Spleen (tissue), 11 donors: ENCODE measurements at regions not wholly inside any gene's neighbourhood (a gene's known extent, or its start where the extent isn't known, plus 50 kb on each side); places are given as distances from the start of the nearest gene placed in this dataset.

Source experiments
- DNase-seq: peaks from one replicate; pipeline ENCODE4 v3.0.0-alpha.2; 2020
- H3K27ac ChIP-seq, 8 donors: fragments of 200-600 bp; sonication (generic) in 7 of 8; 1 replicate in 4 of 8; 2 replicates in 4 of 8; pipeline versions ENCODE4 v1.5.0 to v1.8.0; 2016 to 2021; ENCODE audit warnings: inconsistent platforms in 4 of 8, mild to moderate bottlenecking in 4 of 8, moderate library complexity in 1 of 8
- H3K27me3 ChIP-seq, 7 donors: fragments of 200-600 bp; sonication (generic) in 6 of 7; replicated peaks in 1 of 7; 1 replicate in 4 of 7; 2 replicates in 3 of 7; pipeline versions ENCODE4 v1.5.0 to v1.8.0; 2016 to 2021; ENCODE audit warnings: inconsistent platforms in 3 of 7, mild to moderate bottlenecking in 1 of 7
- H3K36me3 ChIP-seq, 6 donors: fragments of 200-600 bp; sonication (generic) in 5 of 6; 1 replicate in 4 of 6; 2 replicates in 2 of 6; pipeline versions ENCODE4 v1.5.0 to v1.8.0; 2016 to 2021; ENCODE audit warnings: inconsistent platforms in 2 of 6
- H3K4me1 ChIP-seq, 6 donors: fragments of 200-600 bp; sonication (generic) in 5 of 6; 1 replicate in 3 of 6; 2 replicates in 3 of 6; pipeline versions ENCODE4 v1.5.0 to v1.8.0; 2016 to 2021; ENCODE audit warnings: inconsistent platforms in 3 of 6
- H3K4me3 ChIP-seq, 8 donors: fragments of 200-600 bp; sonication (generic) in 7 of 8; 1 replicate in 4 of 8; 2 replicates in 4 of 8; pipeline versions ENCODE4 v1.5.0 to v1.8.0; 2016 to 2021; ENCODE audit warnings: inconsistent platforms in 4 of 8, mild to moderate bottlenecking in 4 of 8, moderate library complexity in 2 of 8
- H3K9me3 ChIP-seq, 8 donors: fragments of 200-600 bp; sonication (generic) in 7 of 8; 1 replicate in 4 of 8; 2 replicates in 4 of 8; pipeline versions ENCODE4 v1.5.0 to v1.8.0; 2016 to 2021; ENCODE audit warnings: inconsistent platforms in 4 of 8
- POLR2A ChIP-seq, 3 donors: fragments of 450-650 bp; IDR thresholded peaks; one replicate each; pipeline ENCODE4 v1.5.1; 2017; ENCODE audit warnings: antibody characterized with exemption in 3 of 3, mild to moderate bottlenecking in 1 of 3
- POLR2AphosphoS5 ChIP-seq, 3 donors: sonication (generic); formaldehyde crosslinking; IDR thresholded peaks; one replicate each; pipeline ENCODE4 v1.5.1; 2017; ENCODE audit warnings: antibody characterized with exemption in 3 of 3
- WGBS, 5 donors: extraction: QIAGEN DNeasy Blood & Tissue Kit in 3 of 5; methylation state at CpG; one replicate each; pipeline versions ENCODE4 v1.1.5 to v1.1.7; 2013 to 2018; 5-methylcytosine and 5-hydroxymethylcytosine counted together
- intact Hi-C: fragments of 100-400 bp; cut with DNase I; formaldehyde crosslinking; loops from one replicate; pipeline ENCODE4 v1.15.0; 2023; ENCODE audit warnings: low total_unique reads
- TF ChIP-seq, protein P1 (sequence below), 11 experiments: fragments of 200-600 bp in 7 of 11; fragments of 450-650 bp in 4 of 11; sonication (generic) in 4 of 11; IDR thresholded peaks in 8 of 11; conservative IDR thresholded peaks in 3 of 11; 1 replicate in 7 of 11; 2 replicates in 4 of 11; pipeline versions ENCODE4 v1.4.0 to v1.8.0; 2016 to 2021; ENCODE audit warnings: antibody characterized with exemption in 11 of 11, inconsistent platforms in 4 of 11, mild to moderate bottlenecking in 1 of 11
- donor health status: healthy with polysubstance abuse.
- donor health status: DM: no; HTN: no; CAD: no; lungs with moderate emphysema.
- donor health status: DM: no; HTN: no; CAD: no.
- donor health status: Bipolar disorder and iron deficiency.
- donor health status: healthy.
- donor health status: DM: no; HTN: no; CAD: no.
- donor health status: DM: yes; HTN: yes; CAD: no.

DNA sequence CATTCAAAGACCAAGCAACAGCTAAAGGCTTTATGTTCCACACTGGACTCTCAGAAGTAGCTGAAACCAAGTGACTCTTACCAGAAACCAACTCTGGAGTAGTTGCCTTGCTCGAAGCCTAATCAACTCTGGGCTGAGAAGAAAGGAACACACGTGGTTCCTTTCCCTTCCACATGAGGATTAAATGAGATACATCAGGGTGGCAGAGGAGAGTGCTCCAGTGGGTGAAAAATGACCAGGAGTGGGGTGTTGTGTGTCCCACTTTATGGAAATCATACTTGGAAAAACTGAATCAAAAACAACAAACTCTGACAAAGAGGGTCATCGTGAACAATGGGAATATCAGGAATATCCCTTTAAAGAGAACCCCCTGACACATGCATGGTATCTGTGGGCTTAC is 234.2 kb upstream of the ASIC2 start:
- Histone ChIP-seq H3K9me3 (peaks cover 0 to 15% (median 11%) of the 10 kb centered on the region in 8 donors), H3K4me1 (no peaks in the 10 kb centered on the region), H3K4me3 (no peak overlapping the region), H3K36me3 (no peaks in the 10 kb centered on the region), H3K27me3 (peaks cover 0 to 11% (median 0%) of the 10 kb centered on the region in 7 donors), H3K27ac (no peak overlapping the region)
- TF ChIP-seq POLR2AphosphoS5 (IDR thresholded peaks at IDR 0.05) = no peak
- TF ChIP-seq, protein P1, sequence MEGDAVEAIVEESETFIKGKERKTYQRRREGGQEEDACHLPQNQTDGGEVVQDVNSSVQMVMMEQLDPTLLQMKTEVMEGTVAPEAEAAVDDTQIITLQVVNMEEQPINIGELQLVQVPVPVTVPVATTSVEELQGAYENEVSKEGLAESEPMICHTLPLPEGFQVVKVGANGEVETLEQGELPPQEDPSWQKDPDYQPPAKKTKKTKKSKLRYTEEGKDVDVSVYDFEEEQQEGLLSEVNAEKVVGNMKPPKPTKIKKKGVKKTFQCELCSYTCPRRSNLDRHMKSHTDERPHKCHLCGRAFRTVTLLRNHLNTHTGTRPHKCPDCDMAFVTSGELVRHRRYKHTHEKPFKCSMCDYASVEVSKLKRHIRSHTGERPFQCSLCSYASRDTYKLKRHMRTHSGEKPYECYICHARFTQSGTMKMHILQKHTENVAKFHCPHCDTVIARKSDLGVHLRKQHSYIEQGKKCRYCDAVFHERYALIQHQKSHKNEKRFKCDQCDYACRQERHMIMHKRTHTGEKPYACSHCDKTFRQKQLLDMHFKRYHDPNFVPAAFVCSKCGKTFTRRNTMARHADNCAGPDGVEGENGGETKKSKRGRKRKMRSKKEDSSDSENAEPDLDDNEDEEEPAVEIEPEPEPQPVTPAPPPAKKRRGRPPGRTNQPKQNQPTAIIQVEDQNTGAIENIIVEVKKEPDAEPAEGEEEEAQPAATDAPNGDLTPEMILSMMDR (IDR thresholded peaks at IDR 0.05 in 8 of 11, conservative IDR thresholded peaks at IDR 0.05 in 3 of 11) = no peak
- no peak for TF ChIP-seq POLR2A (IDR thresholded peaks at IDR 0.05)
- 62 to 66% (median 65%) methylated on average over 3 of the region's 3 CpGs for WGBS, 5 donors
- no peak for DNase-seq
- intact Hi-C loops = loop anchor here (10.0 kb wide), 1 partner anchor 58 kb away; no protein-coding TSS in a partner anchor

DNA sequence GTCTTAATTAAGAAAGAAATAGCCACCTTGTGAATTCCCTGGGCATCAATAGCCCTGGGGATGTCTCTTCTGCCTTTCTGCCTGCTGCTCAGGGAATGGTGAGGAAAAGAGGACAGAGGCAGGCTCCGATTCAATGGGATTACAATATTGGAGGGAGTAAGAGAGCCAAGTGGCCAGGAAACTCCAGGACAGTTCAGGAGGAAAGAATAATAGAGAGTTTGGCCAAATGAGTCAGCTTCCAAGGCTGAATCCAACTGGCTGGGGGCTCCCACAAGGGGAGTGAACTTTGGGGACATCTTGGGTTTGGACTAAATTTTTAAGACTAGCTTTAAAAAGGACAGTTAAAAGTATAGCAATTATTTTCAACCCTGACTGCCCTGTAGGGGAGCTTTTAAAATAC is 235.8 kb upstream of the ASIC2 start:
- DNase-seq = no peak
- H3K9me3 ChIP-seq = peaks cover 0 to 15% (median 11%) of the 10 kb centered on the region in 8 donors
- H3K4me1 ChIP-seq = no peaks in the 10 kb centered on the region
- H3K27ac ChIP-seq = no peak overlapping the region
- no peaks in the 10 kb centered on the region for H3K36me3 ChIP-seq
- no peak overlapping the region for H3K4me3 ChIP-seq
- TF ChIP-seq, protein P1 (IDR thresholded peaks at IDR 0.05 in 8 of 11, conservative IDR thresholded peaks at IDR 0.05 in 3 of 11) = no peak
- no peak for TF ChIP-seq POLR2AphosphoS5 (IDR thresholded peaks at IDR 0.05)
- no peak for TF ChIP-seq POLR2A (IDR thresholded peaks at IDR 0.05)
- peaks cover 0 to 11% (median 0%) of the 10 kb centered on the region in 7 donors for H3K27me3 ChIP-seq
- intact Hi-C loops = loop anchor here (10.0 kb wide), 1 partner anchor 56 kb away; no protein-coding TSS in a partner anchor
- WGBS, 5 donors = 67 to 80% (median 70%) methylated on average over 1 of the region's 1 CpG

DNA sequence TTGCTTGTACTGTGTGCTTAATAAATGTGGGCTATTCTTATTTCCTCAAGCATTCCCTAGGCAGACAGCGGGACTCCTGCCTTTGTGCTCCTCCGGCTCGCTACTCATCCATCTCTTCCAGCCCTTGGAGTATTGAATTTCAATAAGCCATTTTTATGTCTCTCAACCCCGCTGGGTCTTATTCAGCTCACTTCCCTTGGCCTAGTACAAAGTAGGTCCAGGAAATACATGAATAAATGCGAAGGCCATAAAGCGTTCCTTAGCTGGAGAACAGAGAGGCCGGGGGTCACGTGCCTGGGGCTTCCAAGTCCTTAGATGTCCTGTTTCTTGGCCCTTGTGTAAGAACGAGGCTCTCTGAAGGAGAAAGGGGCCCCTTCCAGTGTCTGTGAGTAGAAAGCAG is 236.7 kb upstream of the ASIC2 start:
- H3K4me1 ChIP-seq = no peaks in the 10 kb centered on the region
- TF ChIP-seq POLR2AphosphoS5 (IDR thresholded peaks at IDR 0.05) = no peak
- TF ChIP-seq, protein P1 (IDR thresholded peaks at IDR 0.05 in 8 of 11, conservative IDR thresholded peaks at IDR 0.05 in 3 of 11) = no peak
- TF ChIP-seq POLR2A (IDR thresholded peaks at IDR 0.05) = no peak
- no peaks in the 10 kb centered on the region for H3K36me3 ChIP-seq
- peaks cover 0 to 11% (median 0%) of the 10 kb centered on the region in 7 donors for H3K27me3 ChIP-seq
- intact Hi-C loops = loop anchor here (10.0 kb wide), 1 partner anchor 55 kb away; no protein-coding TSS in a partner anchor
- H3K4me3 ChIP-seq = no peak overlapping the region
- H3K9me3 ChIP-seq = peaks cover 0 to 15% (median 11%) of the 10 kb centered on the region in 8 donors
- WGBS, 5 donors = 70 to 80% (median 76%) methylated on average over 9 of the region's 9 CpGs
- DNase-seq = no peak
- H3K27ac ChIP-seq = no peak overlapping the region

DNA sequence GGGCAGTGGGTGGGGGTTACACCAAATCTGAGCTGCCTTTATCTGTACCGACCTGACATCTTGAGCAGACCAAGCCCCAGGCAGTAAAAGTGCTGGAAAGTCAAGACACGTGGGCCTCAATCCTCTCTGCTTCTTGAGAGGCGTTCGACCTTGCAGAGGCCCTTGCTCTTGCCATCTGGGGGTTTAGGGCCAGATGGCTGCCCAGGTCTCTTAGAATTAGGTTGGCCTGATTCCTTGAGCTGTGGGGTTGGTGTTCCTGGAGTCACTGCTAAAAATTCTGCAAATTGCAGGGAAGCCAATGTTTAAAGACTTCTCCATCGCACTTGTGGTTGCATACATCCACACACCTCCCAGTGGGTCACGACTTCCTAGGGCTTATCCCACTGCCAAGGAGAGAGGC is 238.2 kb upstream of the ASIC2 start:
- DNase-seq = no peak
- no peak overlapping the region for H3K4me3 ChIP-seq
- intact Hi-C loops = no loop called here
- H3K36me3 ChIP-seq = no peaks in the 10 kb centered on the region
- H3K27me3 ChIP-seq = peaks cover 0 to 8% (median 0%) of the 10 kb centered on the region in 7 donors
- TF ChIP-seq POLR2AphosphoS5 (IDR thresholded peaks at IDR 0.05) (no peak), POLR2A (IDR thresholded peaks at IDR 0.05) (no peak)
- TF ChIP-seq, protein P1 (IDR thresholded peaks at IDR 0.05 in 8 of 11, conservative IDR thresholded peaks at IDR 0.05 in 3 of 11) = no peak
- H3K9me3 ChIP-seq = peaks cover 0 to 15% (median 11%) of the 10 kb centered on the region in 8 donors
- H3K4me1 ChIP-seq = no peaks in the 10 kb centered on the region
- H3K27ac ChIP-seq = no peak overlapping the region
- 60 to 89% (median 81%) methylated on average over 4 to 6 of the region's 6 CpGs for WGBS, 5 donors
